Upper lobe of left lung (tissue), 6 donors: ENCODE measurements at regions not wholly inside any gene's neighbourhood (a gene's known extent, or its start where the extent isn't known, plus 50 kb on each side); places are given as distances from the start of the nearest gene placed in this dataset.

Source experiments
- ATAC-seq, 2 donors: fragments of 200-7000 bp; cut with Tn5 transposase; one replicate each; pipeline ENCODE4 v1.9.1; 2022; ENCODE audit warnings: mild to moderate bottlenecking in 2 of 2, moderate library complexity in 2 of 2; ENCODE audit not compliant: low FRiP score in 2 of 2
- DNase-seq, 2 donors: peaks; one replicate each; pipeline ENCODE4 v3.0.0-alpha.2; 2019 to 2020
- H3K27ac ChIP-seq, 4 donors: fragments of 200-600 bp; sonication (generic); one replicate each; pipeline ENCODE4 v1.5.1; 2016 to 2019
- H3K27me3 ChIP-seq, 4 donors: fragments of 200-600 bp; sonication (generic); one replicate each; pipeline ENCODE4 v1.5.1; 2017 to 2019
- H3K36me3 ChIP-seq, 4 donors: fragments of 200-600 bp; sonication (generic); one replicate each; pipeline ENCODE4 v1.5.1; 2016 to 2019
- H3K4me1 ChIP-seq, 4 donors: fragments of 200-600 bp; sonication (generic); one replicate each; pipeline ENCODE4 v1.5.1; 2018 to 2019
- H3K4me3 ChIP-seq, 4 donors: fragments of 200-600 bp; sonication (generic); one replicate each; pipeline ENCODE4 v1.5.1; 2017 to 2019; ENCODE audit warnings: mild to moderate bottlenecking in 2 of 4, moderate library complexity in 1 of 4
- H3K9me3 ChIP-seq, 4 donors: fragments of 200-600 bp; sonication (generic); one replicate each; pipeline ENCODE4 v1.5.1; 2018 to 2019
- EP300 ChIP-seq, 4 donors: sonication (generic); formaldehyde crosslinking; IDR thresholded peaks; one replicate each; pipeline ENCODE4 v1.5.1; 2017; ENCODE audit warnings: antibody characterized with exemption in 4 of 4, control low read depth in 2 of 4
- POLR2A ChIP-seq, 4 donors: fragments of 450-650 bp; IDR thresholded peaks; one replicate each; pipeline ENCODE4 v1.5.1; 2016 to 2017; ENCODE audit warnings: antibody characterized with exemption in 4 of 4, mild to moderate bottlenecking in 2 of 4
- POLR2AphosphoS5 ChIP-seq, 2 donors: sonication (generic); formaldehyde crosslinking; IDR thresholded peaks; one replicate each; pipeline ENCODE4 v1.5.1; 2017; ENCODE audit warnings: antibody characterized with exemption in 2 of 2
- WGBS, 2 donors: methylation state at CpG; one replicate each; pipeline ENCODE4 v1.1.5; 2017 to 2018; 5-methylcytosine and 5-hydroxymethylcytosine counted together
- TF ChIP-seq, protein P1 (sequence below), 6 experiments: fragments of 450-650 bp in 4 of 6; fragments of 200-600 bp in 2 of 6; sonication (generic) in 2 of 6; IDR thresholded peaks; one replicate each; pipeline ENCODE4 v1.5.1; 2016 to 2019; ENCODE audit warnings: antibody characterized with exemption in 6 of 6
- donor health status: DM: no; HTN: no; CAD: no; lungs with moderate emphysema.
- donor health status: DM: no; HTN: yes; CAD: no; lungs with severe emphysema.

DNA sequence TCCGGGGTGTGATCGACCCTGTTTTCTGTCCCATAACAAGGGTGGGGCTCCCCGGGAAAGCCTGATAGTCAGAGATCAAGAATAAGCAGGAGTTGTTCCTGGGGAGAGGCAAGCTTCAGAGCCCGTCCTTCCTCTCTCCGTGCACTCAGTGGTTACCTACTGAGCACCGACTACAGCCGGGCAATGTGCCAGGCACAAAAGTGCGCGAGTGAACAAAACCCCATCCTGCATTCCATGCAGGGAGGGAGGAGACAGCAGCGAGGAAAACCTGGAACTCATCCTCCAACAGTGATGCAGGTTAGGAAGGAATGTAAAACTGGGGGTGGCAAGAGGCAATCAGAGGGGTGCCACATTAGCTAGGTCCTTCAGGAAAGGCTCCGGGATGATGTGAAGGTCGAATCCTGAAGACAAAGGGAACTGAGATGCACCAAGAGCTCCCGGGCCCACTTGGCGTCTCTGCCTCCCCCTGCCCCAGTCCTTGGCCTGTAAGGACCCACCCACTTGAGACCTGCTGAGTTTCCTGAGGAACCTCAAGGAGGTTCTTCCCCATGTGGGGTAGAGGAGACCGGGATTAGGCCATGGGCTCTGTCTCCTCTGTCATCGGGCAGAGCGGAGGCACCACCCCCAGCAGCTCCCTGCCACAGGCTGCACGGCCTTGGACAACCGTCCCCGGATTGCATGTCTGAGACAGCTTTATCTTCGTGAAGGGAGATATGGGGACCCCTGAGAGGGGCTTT, 198.2 kb downstream of the NDUFA10 start:
- H3K27ac ChIP-seq: no peak overlapping the region
- DNase-seq (no peak), ATAC-seq (no peak)
- no peaks in the 10 kb centered on the region for H3K9me3 ChIP-seq
- H3K27me3 ChIP-seq: no peaks in the 10 kb centered on the region
- 80 to 83% methylated on average over 20 to 21 of the region's 21 CpGs for WGBS, 2 donors
- TF ChIP-seq, protein P1, sequence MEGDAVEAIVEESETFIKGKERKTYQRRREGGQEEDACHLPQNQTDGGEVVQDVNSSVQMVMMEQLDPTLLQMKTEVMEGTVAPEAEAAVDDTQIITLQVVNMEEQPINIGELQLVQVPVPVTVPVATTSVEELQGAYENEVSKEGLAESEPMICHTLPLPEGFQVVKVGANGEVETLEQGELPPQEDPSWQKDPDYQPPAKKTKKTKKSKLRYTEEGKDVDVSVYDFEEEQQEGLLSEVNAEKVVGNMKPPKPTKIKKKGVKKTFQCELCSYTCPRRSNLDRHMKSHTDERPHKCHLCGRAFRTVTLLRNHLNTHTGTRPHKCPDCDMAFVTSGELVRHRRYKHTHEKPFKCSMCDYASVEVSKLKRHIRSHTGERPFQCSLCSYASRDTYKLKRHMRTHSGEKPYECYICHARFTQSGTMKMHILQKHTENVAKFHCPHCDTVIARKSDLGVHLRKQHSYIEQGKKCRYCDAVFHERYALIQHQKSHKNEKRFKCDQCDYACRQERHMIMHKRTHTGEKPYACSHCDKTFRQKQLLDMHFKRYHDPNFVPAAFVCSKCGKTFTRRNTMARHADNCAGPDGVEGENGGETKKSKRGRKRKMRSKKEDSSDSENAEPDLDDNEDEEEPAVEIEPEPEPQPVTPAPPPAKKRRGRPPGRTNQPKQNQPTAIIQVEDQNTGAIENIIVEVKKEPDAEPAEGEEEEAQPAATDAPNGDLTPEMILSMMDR (IDR thresholded peaks at IDR 0.05): no peak
- TF ChIP-seq EP300 (IDR thresholded peaks at IDR 0.05): no peak
- TF ChIP-seq POLR2A (IDR thresholded peaks at IDR 0.05): no peak
- no peak for TF ChIP-seq POLR2AphosphoS5 (IDR thresholded peaks at IDR 0.05)
- H3K4me1 ChIP-seq: peaks cover 0 to 10% (median 8%) of the 10 kb centered on the region in 4 donors
- H3K36me3 ChIP-seq: no peaks in the 10 kb centered on the region
- no peak overlapping the region for H3K4me3 ChIP-seq

DNA sequence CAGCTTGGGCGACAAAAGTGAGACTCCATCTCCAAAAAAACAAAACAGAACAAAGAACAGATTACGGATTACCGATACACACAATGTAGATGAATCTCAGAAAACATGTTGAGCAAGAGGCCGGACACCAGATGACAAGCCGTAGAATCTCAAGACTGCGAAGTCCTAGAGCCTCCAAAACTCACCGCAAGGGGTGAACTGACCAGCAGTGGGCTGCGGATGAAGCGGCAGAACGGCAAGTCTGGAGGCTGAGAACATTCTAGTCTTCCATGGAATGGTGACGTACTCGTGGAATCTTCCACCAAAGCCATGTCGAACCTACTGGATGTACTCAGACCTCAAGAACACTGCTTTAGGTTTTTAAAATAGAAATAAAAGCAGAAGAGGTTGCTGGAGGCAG, 198.8 kb downstream of the NDUFA10 start:
- no peak for ATAC-seq
- Histone ChIP-seq H3K4me3 (no peak overlapping the region), H3K27me3 (no peaks in the 10 kb centered on the region), H3K27ac (no peak overlapping the region), H3K36me3 (no peaks in the 10 kb centered on the region), H3K4me1 (peaks cover 0 to 9% (median 7%) of the 10 kb centered on the region in 4 donors), H3K9me3 (no peaks in the 10 kb centered on the region)
- 95 to 97% methylated on average over 13 of the region's 13 CpGs for WGBS, 2 donors
- TF ChIP-seq, protein P1 (IDR thresholded peaks at IDR 0.05): no peak
- TF ChIP-seq POLR2AphosphoS5 (IDR thresholded peaks at IDR 0.05) (no peak), EP300 (IDR thresholded peaks at IDR 0.05) (no peak), POLR2A (IDR thresholded peaks at IDR 0.05) (no peak)
- no peak for DNase-seq

DNA sequence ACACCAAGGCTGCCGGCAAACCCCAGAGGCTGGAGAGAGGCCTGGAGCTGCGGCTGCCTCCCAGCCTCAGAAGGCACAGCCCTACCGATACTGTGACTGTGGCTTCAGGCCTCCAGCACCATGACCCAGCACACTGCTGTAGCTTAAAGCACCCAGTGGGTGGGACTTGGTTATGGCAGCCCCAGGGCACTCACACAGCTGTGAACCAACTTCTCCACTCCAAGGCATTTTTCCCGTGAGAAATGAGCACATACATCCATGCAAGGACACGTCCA, 199.5 kb downstream of the NDUFA10 start:
- Histone ChIP-seq H3K27me3 (no peaks in the 10 kb centered on the region), H3K4me3 (no peak overlapping the region), H3K27ac (no peak overlapping the region), H3K36me3 (no peaks in the 10 kb centered on the region), H3K9me3 (no peaks in the 10 kb centered on the region), H3K4me1 (peaks cover 0 to 7% (median 2%) of the 10 kb centered on the region in 4 donors)
- DNase-seq: no peak
- TF ChIP-seq, protein P1 (IDR thresholded peaks at IDR 0.05): no peak
- no peak for TF ChIP-seq POLR2AphosphoS5 (IDR thresholded peaks at IDR 0.05)
- no peak for TF ChIP-seq EP300 (IDR thresholded peaks at IDR 0.05)
- no peak for TF ChIP-seq POLR2A (IDR thresholded peaks at IDR 0.05)
- 72 to 85% methylated on average over 5 of the region's 5 CpGs for WGBS, 2 donors
- ATAC-seq: no peak

DNA sequence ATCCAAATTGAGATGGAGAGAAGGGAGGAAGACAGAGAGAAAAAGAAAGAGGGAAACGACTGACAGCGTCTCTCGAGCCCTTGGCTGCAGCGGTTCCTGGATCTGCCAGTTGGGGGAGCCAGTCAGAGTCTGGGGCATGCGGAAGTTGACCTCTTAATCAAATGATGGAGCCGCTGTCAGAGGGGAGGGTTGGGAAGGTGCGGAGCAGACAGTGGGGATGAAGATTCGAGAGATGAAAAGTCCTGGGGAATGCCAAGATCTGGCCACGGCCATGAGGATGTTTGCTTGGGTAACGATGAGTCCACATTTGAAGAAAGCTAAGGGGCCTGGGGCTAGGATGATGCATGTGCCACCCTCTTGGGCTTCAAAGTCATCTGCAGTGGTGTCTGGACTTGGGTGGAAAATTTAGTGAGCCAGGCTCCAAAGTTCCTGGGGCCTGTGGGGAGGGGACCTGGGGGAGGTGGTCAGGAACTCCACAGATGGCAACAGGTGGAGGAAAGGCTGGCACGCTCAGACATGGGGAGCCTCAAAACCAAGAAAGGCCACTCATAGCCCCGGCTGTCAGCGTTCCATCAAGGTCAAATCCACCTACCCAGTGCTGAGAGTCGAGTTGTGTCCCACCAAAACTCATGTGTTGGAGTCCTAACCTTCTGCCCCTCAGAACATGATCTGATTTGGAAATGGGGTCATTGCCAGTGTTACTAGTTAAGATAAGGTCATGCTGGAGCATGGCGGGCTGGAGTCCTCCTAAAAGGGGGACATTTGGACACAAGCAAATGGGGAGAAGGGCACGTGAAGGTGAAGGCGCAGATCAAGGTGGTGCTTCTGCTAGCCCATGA, 200.1 kb downstream of the NDUFA10 start:
- ATAC-seq (no peak), DNase-seq (no peak)
- Histone ChIP-seq H3K9me3 (no peaks in the 10 kb centered on the region), H3K27ac (no peak overlapping the region), H3K36me3 (no peaks in the 10 kb centered on the region), H3K4me3 (no peak overlapping the region), H3K27me3 (no peaks in the 10 kb centered on the region), H3K4me1 (peaks cover 0 to 2% (median under 1%) of the 10 kb centered on the region in 4 donors)
- WGBS, 2 donors: 85 to 93% methylated on average over 17 of the region's 17 CpGs
- TF ChIP-seq, protein P1 (IDR thresholded peaks at IDR 0.05): no peak
- TF ChIP-seq POLR2A (IDR thresholded peaks at IDR 0.05) (no peak), EP300 (IDR thresholded peaks at IDR 0.05) (no peak), POLR2AphosphoS5 (IDR thresholded peaks at IDR 0.05) (no peak)
